Cardiac muscle cell (in vitro differentiated cells and primary cell): ENCODE measurements at regions not wholly inside any gene's neighbourhood (a gene's known extent, or its start where the extent isn't known, plus 50 kb on each side); places are given as distances from the start of the nearest gene placed in this dataset.

Experiments
- DNase-seq, 2 donors: peaks; one replicate each; pipeline versions ENCODE4 v3.0.0 to v3.0.0-alpha.2; 2010 to 2017; ENCODE audit warnings: low read depth in 1 of 2, low spot score in 1 of 2
- H3K27ac ChIP-seq: fragments of 200-600 bp; sonication (generic); 2 replicates; pipeline ENCODE4 v1.5.1; 2016
- H3K27me3 ChIP-seq: fragments of 200-600 bp; sonication (generic); 2 replicates; pipeline ENCODE4 v1.6.0; 2016; ENCODE audit warnings: control low read depth
- H3K36me3 ChIP-seq: fragments of 200-600 bp; sonication (generic); 2 replicates; pipeline ENCODE4 v1.5.1; 2016; ENCODE audit warnings: control low read depth
- H3K4me1 ChIP-seq: fragments of 200-600 bp; sonication (generic); 2 replicates; pipeline ENCODE4 v1.8.1; 2017; ENCODE audit warnings: low read depth, mild to moderate bottlenecking, mixed run types
- H3K4me3 ChIP-seq: fragments of 200-600 bp; sonication (generic); 2 replicates; pipeline ENCODE4 v1.5.1; 2016; ENCODE audit warnings: mild to moderate bottlenecking
- H3K9me3 ChIP-seq: fragments of 200-600 bp; sonication (generic); 2 replicates; pipeline ENCODE4 v1.5.1; 2017; ENCODE audit warnings: low read depth, mild to moderate bottlenecking, control low read depth
- TF ChIP-seq, protein P1 (sequence below): IDR thresholded peaks from 2 replicates; pipeline ENCODE4 v1.5.1; 2012; ENCODE audit warnings: low read depth, mild to moderate bottlenecking, low read length

DNA sequence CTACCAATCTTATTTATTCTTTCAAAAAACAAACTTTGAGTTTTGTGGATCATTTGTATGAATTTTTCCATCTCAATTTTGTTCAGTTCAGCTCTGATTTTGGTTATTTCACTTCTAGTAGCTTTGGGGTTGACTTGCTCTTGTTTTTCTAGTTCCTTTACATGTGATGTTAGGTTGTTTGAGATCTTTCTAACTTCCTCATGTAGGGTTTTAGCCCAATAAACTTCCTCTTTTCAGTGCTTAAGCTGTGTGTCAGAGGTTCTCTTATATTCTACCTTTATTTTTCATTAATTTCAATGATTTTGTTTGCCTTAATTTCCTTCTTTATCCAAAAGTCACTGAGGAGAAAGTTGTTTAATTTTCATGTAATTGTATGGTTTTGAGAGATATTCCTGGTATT is 860.4 kb upstream of the FBXO33 start:
- no peaks in the 10 kb centered on the region for H3K36me3 ChIP-seq
- no peak for DNase-seq
- H3K4me1 ChIP-seq = no peaks in the 10 kb centered on the region
- H3K9me3 ChIP-seq = no peaks in the 10 kb centered on the region
- TF ChIP-seq, protein P1, sequence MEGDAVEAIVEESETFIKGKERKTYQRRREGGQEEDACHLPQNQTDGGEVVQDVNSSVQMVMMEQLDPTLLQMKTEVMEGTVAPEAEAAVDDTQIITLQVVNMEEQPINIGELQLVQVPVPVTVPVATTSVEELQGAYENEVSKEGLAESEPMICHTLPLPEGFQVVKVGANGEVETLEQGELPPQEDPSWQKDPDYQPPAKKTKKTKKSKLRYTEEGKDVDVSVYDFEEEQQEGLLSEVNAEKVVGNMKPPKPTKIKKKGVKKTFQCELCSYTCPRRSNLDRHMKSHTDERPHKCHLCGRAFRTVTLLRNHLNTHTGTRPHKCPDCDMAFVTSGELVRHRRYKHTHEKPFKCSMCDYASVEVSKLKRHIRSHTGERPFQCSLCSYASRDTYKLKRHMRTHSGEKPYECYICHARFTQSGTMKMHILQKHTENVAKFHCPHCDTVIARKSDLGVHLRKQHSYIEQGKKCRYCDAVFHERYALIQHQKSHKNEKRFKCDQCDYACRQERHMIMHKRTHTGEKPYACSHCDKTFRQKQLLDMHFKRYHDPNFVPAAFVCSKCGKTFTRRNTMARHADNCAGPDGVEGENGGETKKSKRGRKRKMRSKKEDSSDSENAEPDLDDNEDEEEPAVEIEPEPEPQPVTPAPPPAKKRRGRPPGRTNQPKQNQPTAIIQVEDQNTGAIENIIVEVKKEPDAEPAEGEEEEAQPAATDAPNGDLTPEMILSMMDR = no peak
- H3K4me3 ChIP-seq = no peak overlapping the region
- no peaks in the 10 kb centered on the region for H3K27me3 ChIP-seq
- no peak overlapping the region for H3K27ac ChIP-seq

DNA sequence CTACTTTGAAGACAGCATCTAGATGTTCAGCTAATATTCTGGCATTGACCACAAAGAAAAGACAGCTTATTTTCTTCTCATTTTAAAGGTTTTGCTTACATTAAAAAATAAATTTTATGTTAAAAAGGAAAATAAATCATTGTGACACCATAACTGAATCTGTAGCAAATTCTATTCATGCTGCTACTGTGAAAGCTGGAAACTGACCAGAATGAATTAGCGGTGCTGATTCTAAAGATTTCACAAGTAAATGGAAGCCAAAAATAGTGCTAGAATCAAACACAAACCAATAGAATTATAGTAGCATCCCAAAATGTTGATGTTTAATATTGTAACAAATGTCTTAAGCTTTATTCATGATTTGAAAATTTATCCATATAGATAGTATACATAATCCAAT is 850.0 kb upstream of the FBXO33 start:
- TF ChIP-seq, protein P1 = no peak
- Histone ChIP-seq H3K9me3 (no peaks in the 10 kb centered on the region), H3K27me3 (no peaks in the 10 kb centered on the region), H3K36me3 (no peaks in the 10 kb centered on the region), H3K4me1 (no peaks in the 10 kb centered on the region), H3K27ac (no peak overlapping the region), H3K4me3 (no peak overlapping the region)
- no peak for DNase-seq

DNA sequence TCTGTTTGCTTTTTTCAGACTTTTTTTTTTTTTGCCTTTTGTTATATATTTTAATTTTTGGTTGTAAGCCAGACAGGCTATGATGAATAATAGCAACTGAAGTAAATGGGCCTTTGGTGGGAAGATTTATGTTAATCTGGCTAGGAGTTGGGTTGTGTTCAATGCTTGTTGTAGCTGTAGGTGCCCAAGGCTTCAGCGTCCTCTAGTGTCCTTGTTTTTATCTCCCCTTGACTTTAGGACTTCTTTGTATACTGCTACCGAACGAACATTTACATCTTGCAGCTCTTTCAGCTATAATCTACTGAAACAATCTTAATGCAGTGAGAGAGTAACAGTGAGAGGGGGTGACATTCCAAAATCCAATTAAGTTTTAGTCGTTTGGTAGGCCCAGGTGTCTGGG is 848.4 kb upstream of the FBXO33 start:
- Histone ChIP-seq H3K4me1 (no peaks in the 10 kb centered on the region), H3K36me3 (no peaks in the 10 kb centered on the region), H3K9me3 (no peaks in the 10 kb centered on the region), H3K27me3 (no peaks in the 10 kb centered on the region), H3K4me3 (no peak overlapping the region), H3K27ac (no peak overlapping the region)
- DNase-seq = peak in 1 of 2 donors; percentile 1
- TF ChIP-seq, protein P1 = no peak

DNA sequence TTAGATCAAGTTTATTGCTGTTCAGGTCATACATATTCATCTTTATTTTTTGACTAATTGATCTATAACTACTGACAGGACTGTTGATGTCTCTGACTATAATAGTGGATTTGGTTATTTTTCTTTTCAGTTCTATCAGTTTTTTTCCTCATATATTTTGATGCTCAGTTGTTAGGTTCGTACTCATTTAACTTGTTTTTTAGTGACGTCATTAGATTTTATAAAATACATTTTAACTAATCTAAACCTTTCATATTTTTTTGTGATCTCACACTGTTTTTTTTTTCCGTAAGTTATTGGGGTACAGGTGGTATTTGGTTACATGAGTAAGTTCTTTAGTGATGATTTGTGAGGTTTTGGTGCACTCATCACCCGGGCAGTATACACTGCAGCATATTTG is 841.2 kb upstream of the FBXO33 start:
- no peak overlapping the region for H3K4me3 ChIP-seq
- no peaks in the 10 kb centered on the region for H3K9me3 ChIP-seq
- TF ChIP-seq, protein P1 = no peak
- DNase-seq = no peak
- no peaks in the 10 kb centered on the region for H3K36me3 ChIP-seq
- no peaks in the 10 kb centered on the region for H3K27me3 ChIP-seq
- H3K4me1 ChIP-seq = no peaks in the 10 kb centered on the region
- H3K27ac ChIP-seq = no peak overlapping the region

DNA sequence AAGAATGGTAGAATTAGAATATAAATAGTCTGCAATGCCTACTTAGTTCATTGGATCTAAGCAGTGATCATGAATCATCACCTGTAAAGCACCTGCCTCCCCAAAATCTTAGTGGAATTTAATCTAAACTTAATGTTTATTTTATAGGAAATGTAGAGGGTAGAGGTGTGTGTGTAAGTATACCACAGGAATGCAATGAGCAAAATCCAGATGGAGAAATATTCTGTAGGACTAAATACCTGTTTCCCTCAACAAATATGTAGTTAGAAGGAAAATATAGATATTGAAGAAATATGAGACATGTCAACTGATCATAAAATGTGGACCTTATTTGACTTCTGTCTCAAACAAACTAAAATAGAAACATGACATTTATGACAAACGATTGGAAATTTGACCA is 839.2 kb upstream of the FBXO33 start:
- no peaks in the 10 kb centered on the region for H3K4me1 ChIP-seq
- no peaks in the 10 kb centered on the region for H3K27me3 ChIP-seq
- H3K27ac ChIP-seq = no peak overlapping the region
- H3K36me3 ChIP-seq = no peaks in the 10 kb centered on the region
- DNase-seq = no peak
- TF ChIP-seq, protein P1 = no peak
- no peaks in the 10 kb centered on the region for H3K9me3 ChIP-seq
- no peak overlapping the region for H3K4me3 ChIP-seq

DNA sequence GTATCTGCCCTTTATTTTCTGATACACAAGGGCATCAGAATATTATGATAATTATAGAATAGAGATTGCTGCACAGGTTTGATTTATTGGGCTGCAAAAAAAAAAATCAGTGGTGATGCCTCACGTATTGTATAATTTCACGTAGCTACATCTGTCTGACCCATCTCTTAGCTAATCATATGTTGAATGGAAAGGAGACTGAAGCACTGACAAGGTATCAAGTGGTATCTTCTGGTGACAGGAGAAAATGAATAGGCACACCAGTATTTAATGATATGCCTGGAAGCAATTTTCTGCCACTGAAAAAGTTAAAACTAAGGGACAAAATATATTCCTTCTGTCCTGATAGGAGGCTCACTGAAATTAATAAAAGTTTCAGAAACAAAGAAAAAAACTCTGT is 837.2 kb upstream of the FBXO33 start:
- Histone ChIP-seq H3K4me1 (no peaks in the 10 kb centered on the region), H3K9me3 (no peaks in the 10 kb centered on the region), H3K36me3 (no peaks in the 10 kb centered on the region), H3K27ac (no peak overlapping the region), H3K27me3 (no peaks in the 10 kb centered on the region), H3K4me3 (no peak overlapping the region)
- TF ChIP-seq, protein P1 = no peak
- DNase-seq = no peak
